NB4 (cell line): ENCODE measurements at regions not wholly inside any gene's neighbourhood (a gene's known extent, or its start where the extent isn't known, plus 50 kb on each side); places are given as distances from the start of the nearest gene placed in this dataset.

Source experiments
- CTCF ChIP-seq: IDR thresholded peaks from one replicate; pipeline ENCODE4 v1.5.1; 2012; ENCODE audit warnings: low read depth, low read length
- POLR2A ChIP-seq: IDR thresholded peaks from 2 replicates; pipeline ENCODE4 v1.6.1; 2011; ENCODE audit warnings: mild to moderate bottlenecking; ENCODE audit not compliant: insufficient read length; ENCODE audit errors: extremely low read depth

DNA sequence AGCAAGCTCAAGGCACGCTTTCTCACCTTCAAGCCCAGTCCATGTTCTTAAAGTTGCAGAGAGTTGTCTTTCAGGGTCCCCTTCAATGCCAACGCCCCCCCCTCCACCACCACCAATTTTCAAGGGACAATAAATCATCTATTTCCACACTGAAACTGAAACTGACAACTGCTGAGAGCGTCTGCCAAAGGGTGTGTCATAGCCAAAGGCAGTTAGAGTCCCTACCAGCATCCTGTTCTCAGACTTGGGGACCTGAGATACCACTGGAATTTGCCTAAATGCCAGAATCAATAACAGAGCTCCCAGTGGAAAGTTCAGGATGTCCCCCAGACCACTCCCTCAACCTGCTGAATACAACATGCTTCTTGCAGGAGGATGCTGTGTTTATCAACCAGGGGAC lies 133.2 kb upstream of the SOX9 start:
- TF ChIP-seq CTCF, result no peak
- TF ChIP-seq POLR2A, result no peak
